ENCODE measurements at regions not wholly inside any gene's neighbourhood (a gene's known extent, or its start where the extent isn't known, plus 50 kb on each side); places are given as distances from the start of the nearest gene placed in this dataset.

DNA sequence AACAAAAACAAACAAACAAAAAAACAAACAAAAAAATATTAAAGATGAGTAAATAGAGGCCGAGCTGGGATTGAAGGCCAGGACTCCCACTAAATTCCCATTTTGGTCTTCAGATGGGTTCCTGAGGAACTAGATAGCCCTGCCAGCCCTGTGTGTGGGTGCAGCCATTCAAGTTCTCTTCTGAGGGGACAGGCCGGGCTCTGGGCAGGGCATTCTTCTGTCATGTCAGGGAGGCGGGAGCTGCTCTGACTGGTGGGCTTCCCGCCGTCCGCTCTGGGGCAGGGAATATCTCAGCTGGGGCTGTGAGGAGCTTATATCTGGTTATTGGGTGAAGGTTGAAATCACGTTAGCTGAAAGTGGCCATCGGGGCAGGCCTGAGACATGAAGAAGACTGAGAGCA, 127.3 kb upstream of the CXCR4 start:
- Mint-ChIP-seq H3K9me3 (no peaks in the 10 kb centered on the region), H3K4me1 (ENCODE audit: low read depth) (peaks cover 24% of the 10 kb centered on the region), H3K36me3 (ENCODE audit: low read depth) (no peaks in the 10 kb centered on the region), H3K4me3 (no peak overlapping the region), H3K27me3 (no peaks in the 10 kb centered on the region), H3K27ac (peak overlapping the region; percentile 6)
- ChIA-PET CTCF (no interaction called here), POLR2A (interaction anchor here (1.2 kb wide), 1 partner anchor 9 kb away, joined by 3 read pairs; no protein-coding TSS in a partner anchor)
- TF ChIP-seq, protein P1, sequence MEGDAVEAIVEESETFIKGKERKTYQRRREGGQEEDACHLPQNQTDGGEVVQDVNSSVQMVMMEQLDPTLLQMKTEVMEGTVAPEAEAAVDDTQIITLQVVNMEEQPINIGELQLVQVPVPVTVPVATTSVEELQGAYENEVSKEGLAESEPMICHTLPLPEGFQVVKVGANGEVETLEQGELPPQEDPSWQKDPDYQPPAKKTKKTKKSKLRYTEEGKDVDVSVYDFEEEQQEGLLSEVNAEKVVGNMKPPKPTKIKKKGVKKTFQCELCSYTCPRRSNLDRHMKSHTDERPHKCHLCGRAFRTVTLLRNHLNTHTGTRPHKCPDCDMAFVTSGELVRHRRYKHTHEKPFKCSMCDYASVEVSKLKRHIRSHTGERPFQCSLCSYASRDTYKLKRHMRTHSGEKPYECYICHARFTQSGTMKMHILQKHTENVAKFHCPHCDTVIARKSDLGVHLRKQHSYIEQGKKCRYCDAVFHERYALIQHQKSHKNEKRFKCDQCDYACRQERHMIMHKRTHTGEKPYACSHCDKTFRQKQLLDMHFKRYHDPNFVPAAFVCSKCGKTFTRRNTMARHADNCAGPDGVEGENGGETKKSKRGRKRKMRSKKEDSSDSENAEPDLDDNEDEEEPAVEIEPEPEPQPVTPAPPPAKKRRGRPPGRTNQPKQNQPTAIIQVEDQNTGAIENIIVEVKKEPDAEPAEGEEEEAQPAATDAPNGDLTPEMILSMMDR (IDR thresholded peaks at IDR 0.05): no peak
- DNase-seq (no peak), ATAC-seq (no peak)
- intact Hi-C loops (cut with micrococcal nuclease): no loop called here

DNA sequence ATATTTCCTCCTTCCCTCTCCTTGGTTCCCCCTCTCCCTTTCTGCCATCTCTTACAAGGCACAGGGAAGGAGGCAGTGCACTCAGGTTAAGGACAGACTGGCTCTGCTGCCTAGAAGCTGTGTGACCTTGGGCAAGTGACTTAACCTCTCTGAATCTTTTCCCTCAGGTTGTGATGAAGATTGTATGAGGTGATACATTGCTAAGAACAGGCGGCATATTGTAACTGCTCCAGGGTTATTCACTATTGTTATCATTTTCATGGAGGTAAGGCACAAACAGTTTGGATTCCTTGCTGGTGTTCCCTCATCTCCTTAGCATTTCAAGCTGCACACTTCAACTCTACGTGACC, 126.6 kb upstream of the CXCR4 start:
- H3K36me3 Mint-ChIP-seq (ENCODE audit: low read depth): no peaks in the 10 kb centered on the region
- H3K4me3 Mint-ChIP-seq: no peak overlapping the region
- TF ChIP-seq, protein P1 (IDR thresholded peaks at IDR 0.05): no peak
- DNase-seq: no peak
- intact Hi-C loops (cut with micrococcal nuclease): no loop called here
- no peak overlapping the region for H3K27ac Mint-ChIP-seq
- ChIA-PET CTCF (no interaction called here), POLR2A (interaction anchor here (1.2 kb wide), 1 partner anchor 9 kb away, joined by 3 read pairs; no protein-coding TSS in a partner anchor)
- H3K27me3 Mint-ChIP-seq: no peaks in the 10 kb centered on the region
- H3K4me1 Mint-ChIP-seq (ENCODE audit: low read depth): peaks cover 29% of the 10 kb centered on the region
- H3K9me3 Mint-ChIP-seq: no peaks in the 10 kb centered on the region
- no peak for ATAC-seq

DNA sequence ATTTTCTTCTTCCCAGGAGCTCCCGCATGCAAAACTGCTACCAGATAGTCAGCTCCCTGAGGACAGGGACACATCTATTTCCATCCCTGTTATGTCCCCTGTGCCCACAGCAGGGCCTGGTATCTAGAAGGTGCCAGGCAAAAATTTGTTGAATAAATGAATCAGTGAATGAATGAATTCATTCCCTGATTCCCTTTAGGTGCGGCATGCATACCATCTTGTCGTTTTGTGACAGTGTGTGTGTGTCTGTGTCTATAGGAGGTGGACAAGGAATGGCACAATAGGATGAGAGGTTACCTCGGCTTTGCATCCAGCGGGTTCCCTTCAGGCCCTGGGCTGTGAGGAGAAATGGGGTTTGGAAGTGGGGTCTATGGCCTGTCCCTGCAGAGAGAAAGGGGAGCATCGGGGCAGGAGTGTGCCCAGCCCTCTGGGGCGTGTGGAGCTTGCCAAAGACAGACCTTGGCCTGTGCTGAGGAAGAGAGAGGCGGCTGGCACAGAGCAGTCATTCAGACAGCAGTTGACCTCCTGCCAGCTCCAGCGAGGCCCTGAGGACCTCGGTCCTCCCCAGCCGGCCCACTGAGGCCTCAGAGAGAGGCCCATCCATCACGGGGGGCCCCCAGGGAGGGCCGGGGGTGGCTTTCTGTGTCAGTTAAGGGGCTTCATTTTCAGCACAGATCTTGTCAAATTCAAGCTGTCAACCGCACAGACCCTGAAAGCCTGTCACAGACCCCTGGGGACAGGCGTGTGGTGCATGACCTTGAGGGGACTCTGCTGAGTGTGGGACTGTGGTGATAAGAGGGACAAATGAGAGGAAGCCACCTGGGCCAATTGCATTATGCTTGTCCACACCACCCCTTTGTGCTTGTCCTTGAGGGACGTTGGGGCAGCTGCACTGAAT, 125.9 kb upstream of the CXCR4 start:
- intact Hi-C loops (cut with micrococcal nuclease): no loop called here
- CTCF ChIA-PET: interaction anchor here (0.7 kb wide), 1 partner anchor 32 kb away, joined by 4 read pairs; no protein-coding TSS in a partner anchor
- DNase-seq: no peak
- Mint-ChIP-seq H3K9me3 (no peaks in the 10 kb centered on the region), H3K36me3 (ENCODE audit: low read depth) (no peaks in the 10 kb centered on the region), H3K27ac (peak overlapping the region; percentile 9), H3K4me3 (no peak overlapping the region), H3K4me1 (ENCODE audit: low read depth) (peaks cover 35% of the 10 kb centered on the region), H3K27me3 (no peaks in the 10 kb centered on the region)
- TF ChIP-seq, protein P1 (IDR thresholded peaks at IDR 0.05): no peak
- ATAC-seq: no peak
- POLR2A ChIA-PET: interaction anchor here (1.2 kb wide), 1 partner anchor 10 kb away, joined by 3 read pairs; no protein-coding TSS in a partner anchor

DNA sequence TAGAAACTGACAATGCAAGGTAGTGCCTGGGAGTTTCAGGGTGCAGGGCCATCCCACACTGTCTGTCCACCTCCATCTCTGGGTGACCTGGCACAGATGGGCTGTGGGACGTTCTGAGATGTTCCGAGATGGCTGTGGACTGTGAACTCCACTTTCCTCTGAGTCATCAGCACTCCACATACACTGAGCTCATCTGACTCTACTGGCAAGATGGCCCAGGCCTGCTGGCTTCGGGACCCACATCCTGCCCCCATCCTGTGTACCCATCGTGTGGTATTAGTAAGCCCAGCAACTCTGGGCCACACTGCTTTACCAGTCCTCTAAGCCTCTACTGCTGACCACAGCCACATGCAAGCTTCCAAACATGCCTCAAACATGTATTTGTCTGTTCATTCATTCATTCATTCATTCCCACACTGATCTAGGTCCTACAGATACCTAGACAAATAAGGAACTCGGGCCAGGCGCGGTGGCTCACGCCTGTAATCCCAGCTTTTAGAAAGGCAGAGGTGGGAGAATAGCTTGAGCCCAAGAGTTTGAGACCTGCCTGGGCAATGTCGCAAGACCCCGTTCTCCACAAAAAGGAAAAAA, 124.8 kb upstream of the CXCR4 start:
- Mint-ChIP-seq H3K27ac (peak overlapping the region; percentile 47), H3K27me3 (no peaks in the 10 kb centered on the region), H3K36me3 (ENCODE audit: low read depth) (no peaks in the 10 kb centered on the region), H3K9me3 (no peaks in the 10 kb centered on the region), H3K4me3 (no peak overlapping the region), H3K4me1 (ENCODE audit: low read depth) (peaks cover 46% of the 10 kb centered on the region)
- ATAC-seq (peak; percentile 79), DNase-seq (peak; percentile 81)
- POLR2A ChIA-PET: interaction anchor here (0.6 to 0.8 kb wide), 2 partner anchors 190 to 191 kb away, joined by 3 read pairs; no protein-coding TSS in a partner anchor
- intact Hi-C loops (cut with micrococcal nuclease): no loop called here
- CTCF ChIA-PET: interaction anchor here (0.7 to 1.2 kb wide), 3 partner anchors 16 to 62 kb away, joined by 3 to 4 read pairs (median 3); no protein-coding TSS in a partner anchor
- TF ChIP-seq, protein P1 (IDR thresholded peaks at IDR 0.05): no peak

Measured in activated CD8-positive, alpha-beta T cell treated with anti-CD3 and anti-CD28 coated beads for 36 hours (primary cell).